Stimulated activated CD8-positive, alpha-beta memory T cell treated with anti-CD3 and anti-CD28 coated beads, Interleukin-15, amount 100 ng/mL, for 4 hours (primary cell): ENCODE measurements at regions not wholly inside any gene's neighbourhood (a gene's known extent, or its start where the extent isn't known, plus 50 kb on each side); places are given as distances from the start of the nearest gene placed in this dataset.

Source experiments
- DNase-seq, 2 donors: peaks; one replicate each; pipeline ENCODE4 v3.0.0-alpha.2; 2020; ENCODE audit warnings: low read depth in 2 of 2

- no peak for DNase-seq
Observed at GRCh38 chr5:50964746-50965653, 298.6 kb downstream of the PARP8 start.

- DNase-seq, result no peak
Observed at GRCh38 chr5:50965654-50966375, 299.4 kb downstream of the PARP8 start.

GRCh38 chr5:50967009-50967562 lies 300.6 kb downstream of the PARP8 start:
- DNase-seq, result no peak

- no peak for DNase-seq
Observed at GRCh38 chr5:50967563-50968355, 301.3 kb downstream of the PARP8 start.

GRCh38 chr5:50968356-50969149 lies 302.1 kb downstream of the PARP8 start:
- DNase-seq, result no peak

GRCh38 chr5:50969151-50970031 lies 303.0 kb downstream of the PARP8 start:
- no peak for DNase-seq

GRCh38 chr5:50975840-50976239 lies 309.4 kb downstream of the PARP8 start:
- no peak for DNase-seq

GRCh38 chr5:50978924-50979323 lies 312.5 kb downstream of the PARP8 start:
- no peak for DNase-seq

- DNase-seq, result no peak
Observed at GRCh38 chr5:50984640-50985039, 318.2 kb downstream of the PARP8 start.

GRCh38 chr5:50990296-50990924 lies 324.0 kb downstream of the PARP8 start:
- no peak for DNase-seq

- DNase-seq, result no peak
Observed at GRCh38 chr5:50995285-50995942, 329.0 kb downstream of the PARP8 start.

- no peak for DNase-seq
Observed at GRCh38 chr5:51001227-51001923, 334.9 kb downstream of the PARP8 start.

- DNase-seq, result no peak
Observed at GRCh38 chr5:51002368-51002767, 335.9 kb downstream of the PARP8 start.

- DNase-seq, result no peak
Observed at GRCh38 chr5:51013036-51013435, 346.6 kb downstream of the PARP8 start.

- DNase-seq, result no peak
Observed at GRCh38 chr5:51018423-51018822, 352.0 kb downstream of the PARP8 start.

GRCh38 chr5:51024263-51024662 lies 357.8 kb downstream of the PARP8 start:
- no peak for DNase-seq

GRCh38 chr5:51027271-51027670 lies 356.0 kb upstream of the ISL1 start:
- DNase-seq, result no peak

- DNase-seq, result no peak
Observed at GRCh38 chr5:51028394-51028793, 354.9 kb upstream of the ISL1 start.
